Lower leg skin (tissue), 3 donors: ENCODE measurements at regions not wholly inside any gene's neighbourhood (a gene's known extent, or its start where the extent isn't known, plus 50 kb on each side); places are given as distances from the start of the nearest gene placed in this dataset.

Experiments used
- CTCF ChIP-seq, 3 donors: fragments of 450-650 bp; IDR thresholded peaks; one replicate each; pipeline ENCODE4 v1.5.1; 2016; ENCODE audit warnings: antibody characterized with exemption in 3 of 3, mild to moderate bottlenecking in 3 of 3, moderate library complexity in 2 of 3
- POLR2A ChIP-seq, 2 donors: fragments of 450-650 bp; IDR thresholded peaks; one replicate each; pipeline ENCODE4 v1.6.1; 2016 to 2017; ENCODE audit warnings: antibody characterized with exemption in 2 of 2, mild to moderate bottlenecking in 1 of 2, moderate library complexity in 1 of 2

GRCh38 chr11:90318651-90319050, 95.8 kb upstream of the CHORDC1 start:
- TF ChIP-seq CTCF (IDR thresholded peaks at IDR 0.05): no peak
- TF ChIP-seq POLR2A (IDR thresholded peaks at IDR 0.05): no peak
